ENCODE measurements at regions not wholly inside any gene's neighbourhood (a gene's known extent, or its start where the extent isn't known, plus 50 kb on each side); places are given as distances from the start of the nearest gene placed in this dataset.
"Not testable (repeated sequence)": the region's sequence is repeated elsewhere in the genome, so short reads cannot be mapped to it uniquely, and the experiment has no call there.

GRCh38 chr15:59830873-59831272 is 141.8 kb upstream of the BNIP2 start:
- no peak for DNase-seq (ENCODE audit: low read depth)

GRCh38 chr15:59830098-59830497 is 141.0 kb upstream of the BNIP2 start:
- DNase-seq (ENCODE audit: low read depth), result no peak

- no peak for DNase-seq (ENCODE audit: low read depth)
Measured at GRCh38 chr15:59828861-59829260, 139.7 kb upstream of the BNIP2 start.

GRCh38 chr15:59828263-59828662 is 139.1 kb upstream of the BNIP2 start:
- no peak for DNase-seq (ENCODE audit: low read depth)

- DNase-seq (ENCODE audit: low read depth), result no peak
Measured at GRCh38 chr15:59825901-59826300, 136.8 kb upstream of the BNIP2 start.

GRCh38 chr15:59821286-59821685 is 132.2 kb upstream of the BNIP2 start:
- DNase-seq (ENCODE audit: low read depth), result no peak

- DNase-seq (ENCODE audit: low read depth), result no peak
Measured at GRCh38 chr15:59819092-59819491, 130.0 kb upstream of the BNIP2 start.

- no peak for DNase-seq (ENCODE audit: low read depth)
Measured at GRCh38 chr15:59818336-59818735, 129.2 kb upstream of the BNIP2 start.

GRCh38 chr15:59817834-59818233 is 128.7 kb upstream of the BNIP2 start:
- no peak for DNase-seq (ENCODE audit: low read depth)

GRCh38 chr15:59817053-59817452 is 127.9 kb upstream of the BNIP2 start:
- no peak for DNase-seq (ENCODE audit: low read depth)

- DNase-seq (ENCODE audit: low read depth), result no peak
Measured at GRCh38 chr15:59814409-59814808, 125.3 kb upstream of the BNIP2 start.

GRCh38 chr15:59812889-59813288 is 123.8 kb upstream of the BNIP2 start:
- no peak for DNase-seq (ENCODE audit: low read depth)

GRCh38 chr15:59812250-59812870 is 123.2 kb upstream of the BNIP2 start:
- no peak for DNase-seq (ENCODE audit: low read depth)

GRCh38 chr15:59803293-59803966 is 114.3 kb upstream of the BNIP2 start:
- not testable (repeated sequence) for DNase-seq (ENCODE audit: low read depth)

- no peak for DNase-seq (ENCODE audit: low read depth)
Measured at GRCh38 chr15:59801649-59802048, 112.5 kb upstream of the BNIP2 start.

- no peak for DNase-seq (ENCODE audit: low read depth)
Measured at GRCh38 chr15:59798605-59798917, 109.4 kb upstream of the BNIP2 start.

- DNase-seq (ENCODE audit: low read depth), result no peak
Measured at GRCh38 chr15:59797756-59798604, 108.9 kb upstream of the BNIP2 start.

GRCh38 chr15:59794229-59794886 is 105.2 kb upstream of the BNIP2 start:
- no peak for DNase-seq (ENCODE audit: low read depth)

- DNase-seq (ENCODE audit: low read depth), result no peak
Measured at GRCh38 chr15:59792359-59792758, 103.2 kb upstream of the BNIP2 start.

- no peak for DNase-seq (ENCODE audit: low read depth)
Measured at GRCh38 chr15:59791755-59792154, 102.6 kb upstream of the BNIP2 start.

GRCh38 chr15:59791079-59791478 is 102.0 kb upstream of the BNIP2 start:
- no peak for DNase-seq (ENCODE audit: low read depth)

- DNase-seq (ENCODE audit: low read depth), result not testable (repeated sequence)
Measured at GRCh38 chr15:59786466-59786865, 97.3 kb upstream of the BNIP2 start.

GRCh38 chr15:59785981-59786380 is 96.9 kb upstream of the BNIP2 start:
- not testable (repeated sequence) for DNase-seq (ENCODE audit: low read depth)
